BE2C (cell line): ENCODE measurements at regions not wholly inside any gene's neighbourhood (a gene's known extent, or its start where the extent isn't known, plus 50 kb on each side); places are given as distances from the start of the nearest gene placed in this dataset.

Experiments
- DNase-seq: peaks from one replicate; pipeline ENCODE4 v3.0.0-alpha.2; 2020
- H3K27me3 ChIP-seq: fragments of 250-450 bp; sonication (Bioruptor Pico); 2 replicates; pipeline ENCODE4 v1.5.1; 2020; ENCODE audit warnings: mild to moderate bottlenecking
- H3K36me3 ChIP-seq: fragments of 250-450 bp; sonication (Bioruptor Pico); 2 replicates; pipeline ENCODE4 v1.5.1; 2020; ENCODE audit warnings: mild to moderate bottlenecking
- H3K4me1 ChIP-seq: fragments of 250-450 bp; sonication (Bioruptor Pico); 2 replicates; pipeline ENCODE4 v1.5.1; 2020
- H3K4me3 ChIP-seq: 2 replicates; pipeline ENCODE4 v1.5.1; 2011; ENCODE audit warnings: low read depth, low read length
- H3K9me3 ChIP-seq: fragments of 250-450 bp; sonication (Bioruptor Pico); 2 replicates; pipeline ENCODE4 v1.5.1; 2020
- CTCF ChIP-seq: IDR thresholded peaks from 2 replicates; pipeline ENCODE4 v1.5.1; 2012; ENCODE audit warnings: mild to moderate bottlenecking, low read depth, low read length

- no peak for TF ChIP-seq CTCF
- Histone ChIP-seq H3K27me3 (peaks cover 11% of the 10 kb centered on the region), H3K4me3 (no peak overlapping the region), H3K4me1 (no peaks in the 10 kb centered on the region), H3K9me3 (no peaks in the 10 kb centered on the region), H3K36me3 (no peaks in the 10 kb centered on the region)
- DNase-seq = no peak
Observed at GRCh38 chr13:97640268-97640667, 206.3 kb downstream of the RAP2A start.

- H3K4me1 ChIP-seq = no peaks in the 10 kb centered on the region
- H3K9me3 ChIP-seq = no peaks in the 10 kb centered on the region
- no peaks in the 10 kb centered on the region for H3K27me3 ChIP-seq
- no peak overlapping the region for H3K4me3 ChIP-seq
- no peak for TF ChIP-seq CTCF
- H3K36me3 ChIP-seq = no peaks in the 10 kb centered on the region
- DNase-seq = no peak
Observed at GRCh38 chr13:97648171-97648880, 214.4 kb downstream of the RAP2A start.

- Histone ChIP-seq H3K36me3 (no peaks in the 10 kb centered on the region), H3K4me1 (no peaks in the 10 kb centered on the region), H3K27me3 (no peaks in the 10 kb centered on the region), H3K4me3 (no peak overlapping the region), H3K9me3 (no peaks in the 10 kb centered on the region)
- DNase-seq = no peak
- no peak for TF ChIP-seq CTCF
Observed at GRCh38 chr13:97648881-97649224, 214.9 kb downstream of the RAP2A start.

GRCh38 chr13:97653443-97654140 is 219.6 kb downstream of the RAP2A start:
- no peaks in the 10 kb centered on the region for H3K9me3 ChIP-seq

DNA sequence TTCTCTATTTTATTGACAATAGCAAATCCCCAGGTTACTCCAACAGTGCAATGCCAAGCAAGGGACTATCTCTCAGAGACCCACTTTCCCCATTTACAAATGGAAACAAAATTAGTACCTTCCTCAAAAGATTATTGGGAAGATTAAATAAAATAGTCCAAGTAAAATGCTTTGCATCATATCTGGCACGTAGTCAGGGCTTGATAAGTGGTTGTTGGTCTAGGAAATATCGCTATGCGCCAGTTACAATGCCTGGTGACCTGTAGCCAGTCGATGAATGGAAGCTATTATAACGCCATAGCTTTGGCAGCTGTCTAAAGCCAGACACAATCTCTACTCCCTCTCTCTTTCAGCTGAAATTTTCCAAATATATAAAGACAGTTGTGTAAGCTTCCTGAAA is 220.3 kb downstream of the RAP2A start:
- Histone ChIP-seq H3K27me3 (no peaks in the 10 kb centered on the region), H3K4me3 (peak overlapping the region; percentile 35), H3K9me3 (no peaks in the 10 kb centered on the region), H3K36me3 (no peaks in the 10 kb centered on the region), H3K4me1 (no peaks in the 10 kb centered on the region; the same call in 1 of the 2 replicates)
- TF ChIP-seq CTCF = no peak
- no peak for DNase-seq

More at GRCh38 chr13:97653443-97654140, 219.6 kb downstream of the RAP2A start:
- DNase-seq = peak; percentile 51
- H3K4me1 ChIP-seq = no peaks in the 10 kb centered on the region; the same call in 1 of the 2 replicates
- no peak for TF ChIP-seq CTCF
- H3K4me3 ChIP-seq = peak overlapping the region; percentile 35
- H3K27me3 ChIP-seq = no peaks in the 10 kb centered on the region
- no peaks in the 10 kb centered on the region for H3K36me3 ChIP-seq

GRCh38 chr13:97658556-97658955 is 224.6 kb downstream of the RAP2A start:
- DNase-seq = no peak
- TF ChIP-seq CTCF = no peak
- H3K36me3 ChIP-seq = no peaks in the 10 kb centered on the region
- H3K9me3 ChIP-seq = no peaks in the 10 kb centered on the region
- H3K27me3 ChIP-seq = peaks cover 11% of the 10 kb centered on the region
- H3K4me3 ChIP-seq = no peak overlapping the region
- H3K4me1 ChIP-seq = no peaks in the 10 kb centered on the region; the same call in 1 of the 2 replicates
